Kidney epithelial cell (primary cell): ENCODE measurements at regions not wholly inside any gene's neighbourhood (a gene's known extent, or its start where the extent isn't known, plus 50 kb on each side); places are given as distances from the start of the nearest gene placed in this dataset.
A peak's percentile ranks its signal among the peaks of the same experiment; 100 is the strongest.
"Not testable (repeated sequence)": the region's sequence is repeated elsewhere in the genome, so short reads cannot be mapped to it uniquely, and the experiment has no call there.

Experiments used
- DNase-seq: peaks from one replicate; pipeline ENCODE4 v3.0.0-alpha.2; 2010; ENCODE audit warnings: low read depth
- H3K27me3 ChIP-seq: 2 replicates; pipeline ENCODE4 v1.6.0; 2011; ENCODE audit warnings: low read length; ENCODE audit not compliant: control insufficient read depth, insufficient read depth
- H3K36me3 ChIP-seq: 2 replicates; pipeline ENCODE4 v1.5.1; 2011; ENCODE audit warnings: low read length; ENCODE audit not compliant: control insufficient read depth, insufficient read depth
- H3K4me3 ChIP-seq: 2 replicates; pipeline ENCODE4 v1.5.1; 2011; ENCODE audit warnings: low read depth, mild to moderate bottlenecking, control low read depth, low read length
- CTCF ChIP-seq: IDR thresholded peaks from 2 replicates; pipeline ENCODE4 v1.5.1; 2011; ENCODE audit warnings: mild to moderate bottlenecking, moderate library complexity, low read length, control low read depth, inconsistent platforms; ENCODE audit not compliant: insufficient read depth, poor library complexity, severe bottlenecking

- Histone ChIP-seq H3K36me3 (no peaks in the 10 kb centered on the region), H3K4me3 (no peak overlapping the region), H3K27me3 (no peaks in the 10 kb centered on the region)
- no peak for DNase-seq
- no peak for TF ChIP-seq CTCF
Observed at GRCh38 chr2:19627359-19627758, 268.9 kb upstream of the OSR1 start.

- Histone ChIP-seq H3K27me3 (no peaks in the 10 kb centered on the region), H3K4me3 (no peak overlapping the region), H3K36me3 (no peaks in the 10 kb centered on the region)
- no peak for DNase-seq
- TF ChIP-seq CTCF = no peak
Observed at GRCh38 chr2:19623488-19623887, 265.1 kb upstream of the OSR1 start.

- Histone ChIP-seq H3K27me3 (no peaks in the 10 kb centered on the region), H3K4me3 (no peak overlapping the region), H3K36me3 (no peaks in the 10 kb centered on the region)
- TF ChIP-seq CTCF = no peak
- DNase-seq = no peak
Observed at GRCh38 chr2:19617257-19617848, 258.9 kb upstream of the OSR1 start.

GRCh38 chr2:19615402-19615801 lies 257.0 kb upstream of the OSR1 start:
- H3K4me3 ChIP-seq, H3K36me3 ChIP-seq, DNase-seq, H3K27me3 ChIP-seq: not testable (repeated sequence)

- H3K27me3 ChIP-seq = no peaks in the 10 kb centered on the region
- no peak for DNase-seq
- no peak overlapping the region for H3K4me3 ChIP-seq
- H3K36me3 ChIP-seq = no peaks in the 10 kb centered on the region
- TF ChIP-seq CTCF = no peak
Observed at GRCh38 chr2:19614066-19614465, 255.6 kb upstream of the OSR1 start.

- peak; percentile 90 for DNase-seq
- TF ChIP-seq CTCF = no peak
- Histone ChIP-seq H3K4me3 (no peak overlapping the region), H3K36me3 (no peaks in the 10 kb centered on the region), H3K27me3 (no peaks in the 10 kb centered on the region)
Observed at GRCh38 chr2:19611491-19612332, 253.3 kb upstream of the OSR1 start.
